Cardiac muscle cell (in vitro differentiated cells and primary cell): ENCODE measurements at regions not wholly inside any gene's neighbourhood (a gene's known extent, or its start where the extent isn't known, plus 50 kb on each side); places are given as distances from the start of the nearest gene placed in this dataset.

ENCODE experiments used
- DNase-seq, 2 donors: peaks; one replicate each; pipeline versions ENCODE4 v3.0.0 to v3.0.0-alpha.2; 2010 to 2017; ENCODE audit warnings: low read depth in 1 of 2, low spot score in 1 of 2
- H3K27ac ChIP-seq: fragments of 200-600 bp; sonication (generic); 2 replicates; pipeline ENCODE4 v1.5.1; 2016
- H3K27me3 ChIP-seq: fragments of 200-600 bp; sonication (generic); 2 replicates; pipeline ENCODE4 v1.6.0; 2016; ENCODE audit warnings: control low read depth
- H3K36me3 ChIP-seq: fragments of 200-600 bp; sonication (generic); 2 replicates; pipeline ENCODE4 v1.5.1; 2016; ENCODE audit warnings: control low read depth
- H3K4me1 ChIP-seq: fragments of 200-600 bp; sonication (generic); 2 replicates; pipeline ENCODE4 v1.8.1; 2017; ENCODE audit warnings: low read depth, mild to moderate bottlenecking, mixed run types
- H3K4me3 ChIP-seq: fragments of 200-600 bp; sonication (generic); 2 replicates; pipeline ENCODE4 v1.5.1; 2016; ENCODE audit warnings: mild to moderate bottlenecking
- H3K9me3 ChIP-seq: fragments of 200-600 bp; sonication (generic); 2 replicates; pipeline ENCODE4 v1.5.1; 2017; ENCODE audit warnings: low read depth, mild to moderate bottlenecking, control low read depth
- TF ChIP-seq, protein P1 (sequence below): IDR thresholded peaks from 2 replicates; pipeline ENCODE4 v1.5.1; 2012; ENCODE audit warnings: low read depth, mild to moderate bottlenecking, low read length

DNA sequence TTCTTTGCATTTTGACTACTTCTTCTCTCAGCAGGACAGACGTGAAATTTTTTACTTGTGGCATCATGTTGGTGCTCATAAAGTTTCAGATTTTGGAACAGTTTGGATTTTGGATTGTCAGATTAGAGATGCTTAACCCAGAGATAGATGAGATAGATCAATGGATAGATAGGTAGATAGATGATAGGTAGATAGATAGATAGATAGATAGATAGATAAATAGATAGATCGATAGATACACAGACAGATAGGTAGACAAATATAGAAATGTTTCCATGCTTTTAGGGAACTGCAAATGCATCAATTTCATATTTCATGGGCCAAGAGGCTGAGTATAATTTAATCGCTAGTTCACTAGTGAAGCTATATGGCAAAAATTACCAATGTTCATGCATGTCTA is 981.5 kb upstream of the ADGRB3 start:
- no peaks in the 10 kb centered on the region for H3K9me3 ChIP-seq
- TF ChIP-seq, protein P1, sequence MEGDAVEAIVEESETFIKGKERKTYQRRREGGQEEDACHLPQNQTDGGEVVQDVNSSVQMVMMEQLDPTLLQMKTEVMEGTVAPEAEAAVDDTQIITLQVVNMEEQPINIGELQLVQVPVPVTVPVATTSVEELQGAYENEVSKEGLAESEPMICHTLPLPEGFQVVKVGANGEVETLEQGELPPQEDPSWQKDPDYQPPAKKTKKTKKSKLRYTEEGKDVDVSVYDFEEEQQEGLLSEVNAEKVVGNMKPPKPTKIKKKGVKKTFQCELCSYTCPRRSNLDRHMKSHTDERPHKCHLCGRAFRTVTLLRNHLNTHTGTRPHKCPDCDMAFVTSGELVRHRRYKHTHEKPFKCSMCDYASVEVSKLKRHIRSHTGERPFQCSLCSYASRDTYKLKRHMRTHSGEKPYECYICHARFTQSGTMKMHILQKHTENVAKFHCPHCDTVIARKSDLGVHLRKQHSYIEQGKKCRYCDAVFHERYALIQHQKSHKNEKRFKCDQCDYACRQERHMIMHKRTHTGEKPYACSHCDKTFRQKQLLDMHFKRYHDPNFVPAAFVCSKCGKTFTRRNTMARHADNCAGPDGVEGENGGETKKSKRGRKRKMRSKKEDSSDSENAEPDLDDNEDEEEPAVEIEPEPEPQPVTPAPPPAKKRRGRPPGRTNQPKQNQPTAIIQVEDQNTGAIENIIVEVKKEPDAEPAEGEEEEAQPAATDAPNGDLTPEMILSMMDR: no peak
- no peaks in the 10 kb centered on the region for H3K4me1 ChIP-seq
- H3K27ac ChIP-seq: no peak overlapping the region
- H3K4me3 ChIP-seq: no peak overlapping the region
- no peaks in the 10 kb centered on the region for H3K36me3 ChIP-seq
- DNase-seq: no peak
- no peaks in the 10 kb centered on the region for H3K27me3 ChIP-seq

GRCh38 chr6:67646550-67646949 is 988.5 kb upstream of the ADGRB3 start:
- Histone ChIP-seq H3K36me3 (no peaks in the 10 kb centered on the region), H3K9me3 (no peaks in the 10 kb centered on the region), H3K4me1 (no peaks in the 10 kb centered on the region), H3K4me3 (no peak overlapping the region), H3K27me3 (no peaks in the 10 kb centered on the region), H3K27ac (no peak overlapping the region)
- DNase-seq: no peak
- TF ChIP-seq, protein P1: no peak

DNA sequence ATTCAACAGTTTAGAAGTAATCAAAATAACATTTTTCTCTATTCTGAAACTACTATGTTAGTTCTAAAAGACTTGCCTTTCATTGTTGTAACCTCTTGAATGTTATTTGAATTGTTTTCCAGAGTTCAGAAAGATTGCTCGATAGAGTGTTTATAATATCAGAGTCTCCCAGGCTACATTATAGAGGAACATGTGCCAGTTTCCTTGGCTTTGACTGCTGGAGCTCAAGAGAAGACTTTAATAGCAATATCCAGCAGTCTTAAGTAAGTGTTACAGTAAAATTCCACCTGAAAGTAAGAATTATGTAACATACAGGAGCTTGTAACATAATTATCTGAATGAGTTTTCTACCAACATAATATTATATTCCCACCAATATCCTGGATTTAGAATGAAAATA is 991.8 kb upstream of the ADGRB3 start:
- Histone ChIP-seq H3K9me3 (no peaks in the 10 kb centered on the region), H3K4me1 (no peaks in the 10 kb centered on the region), H3K27ac (no peak overlapping the region), H3K36me3 (no peaks in the 10 kb centered on the region), H3K27me3 (no peaks in the 10 kb centered on the region), H3K4me3 (no peak overlapping the region)
- TF ChIP-seq, protein P1: no peak
- DNase-seq: no peak

GRCh38 chr6:67642582-67642981 is 992.5 kb upstream of the ADGRB3 start:
- H3K27me3 ChIP-seq: no peaks in the 10 kb centered on the region
- H3K36me3 ChIP-seq: no peaks in the 10 kb centered on the region
- H3K9me3 ChIP-seq: no peaks in the 10 kb centered on the region
- no peak overlapping the region for H3K27ac ChIP-seq
- TF ChIP-seq, protein P1: no peak
- H3K4me3 ChIP-seq: no peak overlapping the region
- no peak for DNase-seq
- H3K4me1 ChIP-seq: no peaks in the 10 kb centered on the region

DNA sequence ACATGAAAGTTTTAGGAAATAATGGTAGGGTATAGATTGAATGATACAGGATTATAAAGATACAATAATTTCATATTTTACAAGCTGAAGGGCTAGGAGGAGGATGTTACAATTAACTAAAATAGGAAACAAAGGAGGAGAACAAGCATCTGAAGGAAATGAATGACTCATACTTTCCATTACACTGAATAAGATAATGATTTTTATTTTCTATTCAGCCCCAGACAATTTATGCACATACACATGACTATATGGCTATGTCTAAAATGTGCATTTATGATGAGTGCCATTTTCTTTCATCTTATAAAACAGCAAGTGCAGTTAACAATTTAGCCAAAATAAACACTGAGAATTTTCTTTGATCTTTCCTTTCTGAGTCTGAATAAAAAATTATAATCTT is 994.6 kb upstream of the ADGRB3 start:
- Histone ChIP-seq H3K27ac (no peak overlapping the region), H3K27me3 (no peaks in the 10 kb centered on the region), H3K9me3 (no peaks in the 10 kb centered on the region), H3K36me3 (no peaks in the 10 kb centered on the region), H3K4me1 (no peaks in the 10 kb centered on the region), H3K4me3 (no peak overlapping the region)
- TF ChIP-seq, protein P1: no peak
- DNase-seq: peak in 1 of 2 donors; percentile 76

- H3K27me3 ChIP-seq: no peaks in the 10 kb centered on the region
Observed at GRCh38 chr6:67639161-67639560, 995.9 kb upstream of the ADGRB3 start.

More at GRCh38 chr6:67639161-67639560, 995.9 kb upstream of the ADGRB3 start:
- peak in 1 of 2 donors; percentile 81 for DNase-seq
- no peaks in the 10 kb centered on the region for H3K36me3 ChIP-seq
- H3K9me3 ChIP-seq: no peaks in the 10 kb centered on the region
- no peak overlapping the region for H3K4me3 ChIP-seq
- H3K27ac ChIP-seq: no peak overlapping the region
- H3K4me1 ChIP-seq: no peaks in the 10 kb centered on the region
- TF ChIP-seq, protein P1: no peak
